K562 (cell line): ENCODE measurements at regions not wholly inside any gene's neighbourhood (a gene's known extent, or its start where the extent isn't known, plus 50 kb on each side); places are given as distances from the start of the nearest gene placed in this dataset.

ENCODE experiments used
- ADNP ChIP-seq: fragments of 200-800 bp; sonication (Bioruptor generic); IDR thresholded peaks from 2 replicates; pipeline ENCODE4 v1.6.1; 2016; ENCODE audit warnings: missing genetic modification characterization, missing compliant biosample characterization
- CHD2 ChIP-seq: IDR thresholded peaks from 2 replicates; pipeline ENCODE4 v1.6.1; 2011; ENCODE audit warnings: low read depth, low read length
- EGR1 ChIP-seq: fragments of 450-650 bp; conservative IDR thresholded peaks from 2 replicates; pipeline ENCODE4 v1.6.1; 2017; ENCODE audit warnings: mild to moderate bottlenecking
- LEF1 ChIP-seq: fragments of 450-650 bp; IDR thresholded peaks from 2 replicates; pipeline ENCODE4 v1.6.1; 2016; ENCODE audit warnings: mild to moderate bottlenecking
- MTA1 ChIP-seq: fragments of 450-650 bp; IDR thresholded peaks from 2 replicates; pipeline ENCODE4 v1.6.1; 2017; ENCODE audit warnings: borderline replicate concordance
- PHTF2 ChIP-seq: fragments of 250-450 bp; sonication (Bioruptor Pico); IDR thresholded peaks from 2 replicates; pipeline ENCODE4 v1.5.0; 2021; ENCODE audit warnings: mild to moderate bottlenecking
- SMC3 ChIP-seq: conservative IDR thresholded peaks from 2 replicates; pipeline ENCODE4 v1.6.1; 2011; ENCODE audit warnings: low read depth, low read length, improper control_type of control experiment; ENCODE audit not compliant: insufficient read depth
- TEAD1 ChIP-seq, 2 experiments: fragments of 450-650 bp in 1 of 2; sonication (generic) in 1 of 2; formaldehyde crosslinking; IDR thresholded peaks; 2 replicates each; pipeline versions ENCODE4 v1.4.0 to v1.8.0; 2020 to 2022; ENCODE audit warnings: mild to moderate bottlenecking in 2 of 2, missing genetic modification reagents in 1 of 2
- YBX1 ChIP-seq: fragments of 450-650 bp; IDR thresholded peaks from 2 replicates; pipeline ENCODE4 v1.7.1; 2016; ENCODE audit warnings: mild to moderate bottlenecking
- ZFP1 ChIP-seq: fragments of 450-650 bp; formaldehyde crosslinking; IDR thresholded peaks from 2 replicates; pipeline ENCODE4 v1.4.0; 2020; ENCODE audit warnings: mild to moderate bottlenecking, mixed read lengths
- ZFP30 ChIP-seq: fragments of 250-450 bp; sonication (Bioruptor Pico); IDR thresholded peaks from 2 replicates; pipeline ENCODE4 v1.8.0; 2022; ENCODE audit warnings: moderate library complexity, mild to moderate bottlenecking, inconsistent platforms, borderline replicate concordance
- ZFPM2 ChIP-seq: fragments of 250-450 bp; sonication (Bioruptor Pico); IDR thresholded peaks from 2 replicates; pipeline ENCODE4 v1.5.1; 2022; ENCODE audit warnings: mild to moderate bottlenecking
- ZNF445 ChIP-seq: fragments of 250-450 bp; sonication (Bioruptor Pico); IDR thresholded peaks from 2 replicates; pipeline ENCODE4 v1.4.0; 2020; ENCODE audit warnings: low read depth, mild to moderate bottlenecking, moderate library complexity
- TF ChIP-seq, protein P1 (sequence below): sonication (generic); formaldehyde crosslinking; IDR thresholded peaks from 2 replicates; pipeline ENCODE4 v1.8.0; 2022; ENCODE audit warnings: mild to moderate bottlenecking, missing genetic modification reagents, borderline replicate concordance
- TF ChIP-seq, protein P2 (sequence below), 2 experiments: fragments of 450-650 bp; IDR thresholded peaks; 2 replicates each; pipeline ENCODE4 v1.6.1; 2018; ENCODE audit warnings: mild to moderate bottlenecking in 2 of 2, low read depth in 1 of 2; ENCODE audit not compliant: partially characterized antibody in 2 of 2
- TF ChIP-seq, protein P3 (sequence below), 2 experiments: fragments of 450-650 bp; conservative IDR thresholded peaks; 2 replicates each; pipeline ENCODE4 v1.6.1; 2017; ENCODE audit warnings: mild to moderate bottlenecking in 2 of 2, moderate library complexity in 2 of 2
- TF ChIP-seq, protein P4 (sequence below): fragments of 250-450 bp; sonication (Bioruptor Pico); IDR thresholded peaks from 2 replicates; pipeline ENCODE4 v1.5.0; 2022; ENCODE audit warnings: mild to moderate bottlenecking
- TF ChIP-seq, protein P5 (sequence below): fragments of 450-650 bp; formaldehyde crosslinking; IDR thresholded peaks from 2 replicates; pipeline ENCODE4 v1.4.0; 2020; ENCODE audit warnings: mild to moderate bottlenecking

DNA sequence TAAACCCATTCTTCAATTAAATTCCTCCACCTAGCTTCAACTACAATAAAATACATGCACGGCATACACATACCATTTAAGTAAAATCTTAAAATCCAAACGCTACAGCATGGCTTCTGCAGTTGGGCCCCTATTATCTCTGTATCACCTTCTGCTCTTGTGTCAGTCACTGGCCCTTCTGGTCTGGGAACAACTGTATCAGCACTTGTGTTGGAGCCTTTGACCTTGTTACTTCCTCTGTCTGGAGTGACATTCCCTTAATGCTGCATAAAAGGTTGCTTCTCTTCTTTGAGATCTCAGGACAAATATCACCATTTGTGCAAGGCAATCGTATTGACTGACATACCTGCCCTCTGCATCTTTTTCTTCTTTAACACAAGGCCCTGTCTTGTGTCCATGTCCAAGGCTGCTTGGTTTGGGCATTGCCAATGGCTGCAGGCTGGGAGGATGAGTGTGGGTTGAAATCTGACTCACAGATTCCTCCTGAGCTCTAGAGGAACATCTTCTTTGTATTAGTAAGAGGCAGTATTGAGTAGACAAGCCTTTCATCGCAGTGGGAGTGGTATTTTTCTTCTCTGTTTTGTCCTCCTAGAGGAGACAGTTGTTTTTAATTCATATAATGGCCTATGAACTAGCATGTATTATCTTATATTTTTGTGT, 267.8 kb upstream of the TRIB2 start (continued):
- TF ChIP-seq SMC3 = no peak
- TF ChIP-seq LEF1 = no peak
- TF ChIP-seq ZFPM2 = no peak
- TF ChIP-seq, protein P1, sequence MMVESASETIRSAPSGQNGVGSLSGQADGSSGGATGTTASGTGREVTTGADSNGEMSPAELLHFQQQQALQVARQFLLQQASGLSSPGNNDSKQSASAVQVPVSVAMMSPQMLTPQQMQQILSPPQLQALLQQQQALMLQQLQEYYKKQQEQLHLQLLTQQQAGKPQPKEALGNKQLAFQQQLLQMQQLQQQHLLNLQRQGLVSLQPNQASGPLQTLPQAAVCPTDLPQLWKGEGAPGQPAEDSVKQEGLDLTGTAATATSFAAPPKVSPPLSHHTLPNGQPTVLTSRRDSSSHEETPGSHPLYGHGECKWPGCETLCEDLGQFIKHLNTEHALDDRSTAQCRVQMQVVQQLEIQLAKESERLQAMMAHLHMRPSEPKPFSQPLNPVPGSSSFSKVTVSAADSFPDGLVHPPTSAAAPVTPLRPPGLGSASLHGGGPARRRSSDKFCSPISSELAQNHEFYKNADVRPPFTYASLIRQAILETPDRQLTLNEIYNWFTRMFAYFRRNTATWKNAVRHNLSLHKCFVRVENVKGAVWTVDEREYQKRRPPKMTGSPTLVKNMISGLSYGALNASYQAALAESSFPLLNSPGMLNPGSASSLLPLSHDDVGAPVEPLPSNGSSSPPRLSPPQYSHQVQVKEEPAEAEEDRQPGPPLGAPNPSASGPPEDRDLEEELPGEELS (CRISPR knock-in tag) = no peak
- TF ChIP-seq YBX1 = no peak
- no peak for TF ChIP-seq ZFP1
- 0 out of 2 replicates have a peak, but pooled peaks have one; percentile 12 for TF ChIP-seq EGR1
- TF ChIP-seq ADNP (tag) = no peak
- TF ChIP-seq, protein P2, sequence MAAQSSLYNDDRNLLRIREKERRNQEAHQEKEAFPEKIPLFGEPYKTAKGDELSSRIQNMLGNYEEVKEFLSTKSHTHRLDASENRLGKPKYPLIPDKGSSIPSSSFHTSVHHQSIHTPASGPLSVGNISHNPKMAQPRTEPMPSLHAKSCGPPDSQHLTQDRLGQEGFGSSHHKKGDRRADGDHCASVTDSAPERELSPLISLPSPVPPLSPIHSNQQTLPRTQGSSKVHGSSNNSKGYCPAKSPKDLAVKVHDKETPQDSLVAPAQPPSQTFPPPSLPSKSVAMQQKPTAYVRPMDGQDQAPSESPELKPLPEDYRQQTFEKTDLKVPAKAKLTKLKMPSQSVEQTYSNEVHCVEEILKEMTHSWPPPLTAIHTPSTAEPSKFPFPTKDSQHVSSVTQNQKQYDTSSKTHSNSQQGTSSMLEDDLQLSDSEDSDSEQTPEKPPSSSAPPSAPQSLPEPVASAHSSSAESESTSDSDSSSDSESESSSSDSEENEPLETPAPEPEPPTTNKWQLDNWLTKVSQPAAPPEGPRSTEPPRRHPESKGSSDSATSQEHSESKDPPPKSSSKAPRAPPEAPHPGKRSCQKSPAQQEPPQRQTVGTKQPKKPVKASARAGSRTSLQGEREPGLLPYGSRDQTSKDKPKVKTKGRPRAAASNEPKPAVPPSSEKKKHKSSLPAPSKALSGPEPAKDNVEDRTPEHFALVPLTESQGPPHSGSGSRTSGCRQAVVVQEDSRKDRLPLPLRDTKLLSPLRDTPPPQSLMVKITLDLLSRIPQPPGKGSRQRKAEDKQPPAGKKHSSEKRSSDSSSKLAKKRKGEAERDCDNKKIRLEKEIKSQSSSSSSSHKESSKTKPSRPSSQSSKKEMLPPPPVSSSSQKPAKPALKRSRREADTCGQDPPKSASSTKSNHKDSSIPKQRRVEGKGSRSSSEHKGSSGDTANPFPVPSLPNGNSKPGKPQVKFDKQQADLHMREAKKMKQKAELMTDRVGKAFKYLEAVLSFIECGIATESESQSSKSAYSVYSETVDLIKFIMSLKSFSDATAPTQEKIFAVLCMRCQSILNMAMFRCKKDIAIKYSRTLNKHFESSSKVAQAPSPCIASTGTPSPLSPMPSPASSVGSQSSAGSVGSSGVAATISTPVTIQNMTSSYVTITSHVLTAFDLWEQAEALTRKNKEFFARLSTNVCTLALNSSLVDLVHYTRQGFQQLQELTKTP (IDR thresholded peaks at IDR 0.05; ENCODE audit: low read depth in 1 of 2, partially characterized antibody in 2 of 2) = no peak
- TF ChIP-seq ZFP30 = no peak
- TF ChIP-seq, protein P3, sequence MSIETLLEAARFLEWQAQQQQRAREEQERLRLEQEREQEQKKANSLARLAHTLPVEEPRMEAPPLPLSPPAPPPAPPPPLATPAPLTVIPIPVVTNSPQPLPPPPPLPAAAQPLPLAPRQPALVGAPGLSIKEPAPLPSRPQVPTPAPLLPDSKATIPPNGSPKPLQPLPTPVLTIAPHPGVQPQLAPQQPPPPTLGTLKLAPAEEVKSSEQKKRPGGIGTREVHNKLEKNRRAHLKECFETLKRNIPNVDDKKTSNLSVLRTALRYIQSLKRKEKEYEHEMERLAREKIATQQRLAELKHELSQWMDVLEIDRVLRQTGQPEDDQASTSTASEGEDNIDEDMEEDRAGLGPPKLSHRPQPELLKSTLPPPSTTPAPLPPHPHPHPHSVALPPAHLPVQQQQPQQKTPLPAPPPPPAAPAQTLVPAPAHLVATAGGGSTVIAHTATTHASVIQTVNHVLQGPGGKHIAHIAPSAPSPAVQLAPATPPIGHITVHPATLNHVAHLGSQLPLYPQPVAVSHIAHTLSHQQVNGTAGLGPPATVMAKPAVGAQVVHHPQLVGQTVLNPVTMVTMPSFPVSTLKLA (conservative IDR thresholded peaks at IDR 0.05) = no peak
- TF ChIP-seq MTA1 = peak; percentile 55; the same call in 1 of the 2 replicates
- TF ChIP-seq ZNF445 (CRISPR knock-in tag) = no peak
- TF ChIP-seq, protein P4, sequence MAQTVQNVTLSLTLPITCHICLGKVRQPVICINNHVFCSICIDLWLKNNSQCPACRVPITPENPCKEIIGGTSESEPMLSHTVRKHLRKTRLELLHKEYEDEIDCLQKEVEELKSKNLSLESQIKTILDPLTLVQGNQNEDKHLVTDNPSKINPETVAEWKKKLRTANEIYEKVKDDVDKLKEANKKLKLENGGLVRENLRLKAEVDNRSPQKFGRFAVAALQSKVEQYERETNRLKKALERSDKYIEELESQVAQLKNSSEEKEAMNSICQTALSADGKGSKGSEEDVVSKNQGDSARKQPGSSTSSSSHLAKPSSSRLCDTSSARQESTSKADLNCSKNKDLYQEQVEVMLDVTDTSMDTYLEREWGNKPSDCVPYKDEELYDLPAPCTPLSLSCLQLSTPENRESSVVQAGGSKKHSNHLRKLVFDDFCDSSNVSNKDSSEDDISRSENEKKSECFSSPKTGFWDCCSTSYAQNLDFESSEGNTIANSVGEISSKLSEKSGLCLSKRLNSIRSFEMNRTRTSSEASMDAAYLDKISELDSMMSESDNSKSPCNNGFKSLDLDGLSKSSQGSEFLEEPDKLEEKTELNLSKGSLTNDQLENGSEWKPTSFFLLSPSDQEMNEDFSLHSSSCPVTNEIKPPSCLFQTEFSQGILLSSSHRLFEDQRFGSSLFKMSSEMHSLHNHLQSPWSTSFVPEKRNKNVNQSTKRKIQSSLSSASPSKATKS (CRISPR knock-in tag) = no peak
- no peak for TF ChIP-seq CHD2
- TF ChIP-seq, protein P5, sequence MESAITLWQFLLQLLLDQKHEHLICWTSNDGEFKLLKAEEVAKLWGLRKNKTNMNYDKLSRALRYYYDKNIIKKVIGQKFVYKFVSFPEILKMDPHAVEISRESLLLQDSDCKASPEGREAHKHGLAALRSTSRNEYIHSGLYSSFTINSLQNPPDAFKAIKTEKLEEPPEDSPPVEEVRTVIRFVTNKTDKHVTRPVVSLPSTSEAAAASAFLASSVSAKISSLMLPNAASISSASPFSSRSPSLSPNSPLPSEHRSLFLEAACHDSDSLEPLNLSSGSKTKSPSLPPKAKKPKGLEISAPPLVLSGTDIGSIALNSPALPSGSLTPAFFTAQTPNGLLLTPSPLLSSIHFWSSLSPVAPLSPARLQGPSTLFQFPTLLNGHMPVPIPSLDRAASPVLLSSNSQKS (CRISPR knock-in tag) = no peak
- no peak for TF ChIP-seq PHTF2 (CRISPR knock-in tag)
- no peak for TF ChIP-seq TEAD1 (CRISPR knock-in tag; IDR thresholded peaks at IDR 0.05)
